SH-SY5Y (cell line): ENCODE measurements at regions not wholly inside any gene's neighbourhood (a gene's known extent, or its start where the extent isn't known, plus 50 kb on each side); places are given as distances from the start of the nearest gene placed in this dataset.

Experiments used
- GATA2 ChIP-seq: IDR thresholded peaks from 2 replicates; pipeline ENCODE4 v1.6.1; 2011; ENCODE audit warnings: mild to moderate bottlenecking, low read depth, low read length
- GATA3 ChIP-seq: IDR thresholded peaks from 2 replicates; pipeline ENCODE4 v1.6.1; 2011; ENCODE audit warnings: low read depth, mild to moderate bottlenecking, low read length, moderate library complexity

- TF ChIP-seq GATA2: no peak
- no peak for TF ChIP-seq GATA3
Observed at GRCh38 chr18:38174594-38174993, 609.0 kb upstream of the CELF4 start.

GRCh38 chr18:38174173-38174572 lies 608.6 kb upstream of the CELF4 start:
- TF ChIP-seq GATA2: no peak
- no peak for TF ChIP-seq GATA3

GRCh38 chr18:38170845-38171244 lies 605.2 kb upstream of the CELF4 start:
- TF ChIP-seq GATA2 (no peak), GATA3 (no peak)

GRCh38 chr18:38167623-38168022 lies 602.0 kb upstream of the CELF4 start:
- no peak for TF ChIP-seq GATA2

GRCh38 chr18:38116716-38117115 lies 551.1 kb upstream of the CELF4 start:
- TF ChIP-seq GATA2 (no peak), GATA3 (no peak)

- TF ChIP-seq GATA2: no peak
- no peak for TF ChIP-seq GATA3
Observed at GRCh38 chr18:38115201-38115600, 549.6 kb upstream of the CELF4 start.

GRCh38 chr18:38087538-38087937 lies 521.9 kb upstream of the CELF4 start:
- TF ChIP-seq GATA3 (no peak), GATA2 (no peak)

- TF ChIP-seq GATA3 (no peak), GATA2 (no peak)
Observed at GRCh38 chr18:38081516-38081915, 515.9 kb upstream of the CELF4 start.

- TF ChIP-seq GATA3 (no peak), GATA2 (no peak)
Observed at GRCh38 chr18:38077229-38077628, 511.6 kb upstream of the CELF4 start.

GRCh38 chr18:38076346-38077070 lies 510.9 kb upstream of the CELF4 start:
- no peak for TF ChIP-seq GATA2
- TF ChIP-seq GATA3: no peak

GRCh38 chr18:38074298-38074876 lies 508.8 kb upstream of the CELF4 start:
- TF ChIP-seq GATA2 (no peak), GATA3 (no peak)

- TF ChIP-seq GATA3 (no peak), GATA2 (no peak)
Observed at GRCh38 chr18:38067821-38068220, 502.2 kb upstream of the CELF4 start.

- TF ChIP-seq GATA2 (no peak), GATA3 (no peak)
Observed at GRCh38 chr18:38067086-38067485, 501.5 kb upstream of the CELF4 start.

GRCh38 chr18:38052879-38053590 lies 487.4 kb upstream of the CELF4 start:
- TF ChIP-seq GATA3 (no peak), GATA2 (no peak)

- TF ChIP-seq GATA3 (no peak), GATA2 (no peak)
Observed at GRCh38 chr18:38047820-38048219, 482.2 kb upstream of the CELF4 start.

- TF ChIP-seq GATA3 (no peak), GATA2 (no peak)
Observed at GRCh38 chr18:38046651-38047050, 481.1 kb upstream of the CELF4 start.
